ENCODE measurements at regions not wholly inside any gene's neighbourhood (a gene's known extent, or its start where the extent isn't known, plus 50 kb on each side); places are given as distances from the start of the nearest gene placed in this dataset.
"Not testable (repeated sequence)": the region's sequence is repeated elsewhere in the genome, so short reads cannot be mapped to it uniquely, and the experiment has no call there.

DNA sequence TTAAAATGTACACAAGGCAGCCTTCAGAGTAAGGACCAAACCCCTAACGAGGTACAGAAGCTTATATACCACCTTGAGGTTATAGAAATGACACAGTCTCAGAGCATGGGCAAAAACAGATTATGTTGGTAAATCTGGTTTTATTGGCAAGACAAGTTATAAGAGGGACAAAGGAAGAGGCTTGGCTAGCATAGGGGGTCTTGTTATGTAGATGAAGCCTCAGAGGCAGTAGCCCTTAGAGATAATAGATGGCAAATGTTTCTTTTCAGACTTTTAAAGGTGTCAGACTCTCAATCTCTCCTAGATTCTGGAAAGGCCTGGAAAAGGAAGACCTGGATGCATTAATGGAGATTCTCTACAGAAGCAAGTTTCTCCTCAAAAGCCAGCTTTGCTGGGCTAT, 123.3 kb upstream of the ATXN1 start:
- H2AFZ ChIP-seq (ENCODE audit: low read depth, low read length), result no peak overlapping the region
- no peak overlapping the region for H3K4me2 ChIP-seq (ENCODE audit: insufficient read depth, low read length)
- no peak overlapping the region for H3K9ac ChIP-seq (ENCODE audit: low read depth, low read length)
- no peaks in the 10 kb centered on the region for H3K79me2 ChIP-seq (ENCODE audit: insufficient read depth, low read length)
- no peak for TF ChIP-seq EZH2 (IDR thresholded peaks at IDR 0.05; ENCODE audit: borderline replicate concordance, low read depth, low read length, severe bottlenecking)
- TF ChIP-seq, protein P1, sequence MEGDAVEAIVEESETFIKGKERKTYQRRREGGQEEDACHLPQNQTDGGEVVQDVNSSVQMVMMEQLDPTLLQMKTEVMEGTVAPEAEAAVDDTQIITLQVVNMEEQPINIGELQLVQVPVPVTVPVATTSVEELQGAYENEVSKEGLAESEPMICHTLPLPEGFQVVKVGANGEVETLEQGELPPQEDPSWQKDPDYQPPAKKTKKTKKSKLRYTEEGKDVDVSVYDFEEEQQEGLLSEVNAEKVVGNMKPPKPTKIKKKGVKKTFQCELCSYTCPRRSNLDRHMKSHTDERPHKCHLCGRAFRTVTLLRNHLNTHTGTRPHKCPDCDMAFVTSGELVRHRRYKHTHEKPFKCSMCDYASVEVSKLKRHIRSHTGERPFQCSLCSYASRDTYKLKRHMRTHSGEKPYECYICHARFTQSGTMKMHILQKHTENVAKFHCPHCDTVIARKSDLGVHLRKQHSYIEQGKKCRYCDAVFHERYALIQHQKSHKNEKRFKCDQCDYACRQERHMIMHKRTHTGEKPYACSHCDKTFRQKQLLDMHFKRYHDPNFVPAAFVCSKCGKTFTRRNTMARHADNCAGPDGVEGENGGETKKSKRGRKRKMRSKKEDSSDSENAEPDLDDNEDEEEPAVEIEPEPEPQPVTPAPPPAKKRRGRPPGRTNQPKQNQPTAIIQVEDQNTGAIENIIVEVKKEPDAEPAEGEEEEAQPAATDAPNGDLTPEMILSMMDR (IDR thresholded peaks at IDR 0.05; ENCODE audit: borderline replicate concordance, extremely low read depth, low read length, poor library complexity, severe bottlenecking), result no peak
- no peak overlapping the region for H3K27ac ChIP-seq (ENCODE audit: low read length)
- H3K36me3 ChIP-seq (ENCODE audit: insufficient read depth, low read length), result no peaks in the 10 kb centered on the region
- no peaks in the 10 kb centered on the region for H4K20me1 ChIP-seq (ENCODE audit: insufficient read depth, low read length)
- no peak for DNase-seq
- H3K4me1 ChIP-seq (ENCODE audit: insufficient read depth, low read length), result no peaks in the 10 kb centered on the region
- no peaks in the 10 kb centered on the region for H3K27me3 ChIP-seq (ENCODE audit: insufficient read depth, low read length, poor library complexity)
- no peak overlapping the region for H3K4me3 ChIP-seq (ENCODE audit: low read depth in 1 of 2, low read length in 2 of 2)
- no peaks in the 10 kb centered on the region for H3K9me3 ChIP-seq (ENCODE audit: insufficient read depth, low read length, severe bottlenecking)
- ATAC-seq (ENCODE audit: insufficient read depth, low read depth), result no peak

DNA sequence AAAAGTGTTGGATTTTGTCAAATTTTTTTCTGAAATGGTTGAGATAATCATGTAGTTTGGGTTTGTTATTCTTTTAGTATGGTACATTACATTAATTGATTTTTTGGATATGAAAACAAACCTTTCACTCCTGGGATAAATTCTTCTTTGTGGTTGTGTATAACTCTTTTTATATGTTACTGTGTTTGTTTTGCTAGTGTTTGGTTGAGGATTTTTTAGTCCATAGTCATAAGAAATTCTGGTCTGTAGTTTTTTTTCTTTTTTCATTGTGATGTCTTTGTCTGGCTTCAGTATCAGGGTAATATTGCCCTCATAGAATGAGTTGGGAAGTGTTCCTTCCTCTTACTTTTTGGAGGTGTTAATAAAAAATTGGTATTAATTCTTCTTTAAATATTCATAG, 122.2 kb upstream of the ATXN1 start:
- TF ChIP-seq EZH2 (IDR thresholded peaks at IDR 0.05; ENCODE audit: borderline replicate concordance, low read depth, low read length, severe bottlenecking), result no peak
- TF ChIP-seq, protein P1 (IDR thresholded peaks at IDR 0.05; ENCODE audit: borderline replicate concordance, extremely low read depth, low read length, poor library complexity, severe bottlenecking), result no peak
- H3K36me3 ChIP-seq (ENCODE audit: insufficient read depth, low read length), result no peaks in the 10 kb centered on the region
- no peaks in the 10 kb centered on the region for H4K20me1 ChIP-seq (ENCODE audit: insufficient read depth, low read length)
- H3K27ac ChIP-seq (ENCODE audit: low read length), result no peak overlapping the region
- no peak overlapping the region for H2AFZ ChIP-seq (ENCODE audit: low read depth, low read length)
- H3K4me1 ChIP-seq (ENCODE audit: insufficient read depth, low read length), result no peaks in the 10 kb centered on the region
- H3K4me3 ChIP-seq (ENCODE audit: low read depth in 1 of 2, low read length in 2 of 2), result no peak overlapping the region
- no peak overlapping the region for H3K4me2 ChIP-seq (ENCODE audit: insufficient read depth, low read length)
- no peaks in the 10 kb centered on the region for H3K79me2 ChIP-seq (ENCODE audit: insufficient read depth, low read length)
- H3K9me3 ChIP-seq (ENCODE audit: insufficient read depth, low read length, severe bottlenecking), result no peaks in the 10 kb centered on the region
- no peaks in the 10 kb centered on the region for H3K27me3 ChIP-seq (ENCODE audit: insufficient read depth, low read length, poor library complexity)
- DNase-seq, result no peak
- no peak overlapping the region for H3K9ac ChIP-seq (ENCODE audit: low read depth, low read length)
- no peak for ATAC-seq (ENCODE audit: insufficient read depth, low read depth)

GRCh38 chr6:16882230-16882629, 121.0 kb upstream of the ATXN1 start:
- no peaks in the 10 kb centered on the region for H3K27me3 ChIP-seq (ENCODE audit: insufficient read depth, low read length, poor library complexity)
- H3K9me3 ChIP-seq (ENCODE audit: insufficient read depth, low read length, severe bottlenecking), result no peaks in the 10 kb centered on the region
- H3K4me3 ChIP-seq (ENCODE audit: low read depth in 1 of 2, low read length in 2 of 2), result no peak overlapping the region
- no peaks in the 10 kb centered on the region for H3K36me3 ChIP-seq (ENCODE audit: insufficient read depth, low read length)
- H3K79me2 ChIP-seq (ENCODE audit: insufficient read depth, low read length), result no peaks in the 10 kb centered on the region
- H3K9ac ChIP-seq (ENCODE audit: low read depth, low read length), result no peak overlapping the region
- DNase-seq, result no peak
- H4K20me1 ChIP-seq (ENCODE audit: insufficient read depth, low read length), result no peaks in the 10 kb centered on the region
- H2AFZ ChIP-seq (ENCODE audit: low read depth, low read length), result no peak overlapping the region
- H3K4me2 ChIP-seq (ENCODE audit: insufficient read depth, low read length), result no peak overlapping the region
- ATAC-seq (ENCODE audit: insufficient read depth, low read depth), result no peak
- H3K4me1 ChIP-seq (ENCODE audit: insufficient read depth, low read length), result no peaks in the 10 kb centered on the region
- H3K27ac ChIP-seq (ENCODE audit: low read length), result no peak overlapping the region
- TF ChIP-seq, protein P1 (IDR thresholded peaks at IDR 0.05; ENCODE audit: borderline replicate concordance, extremely low read depth, low read length, poor library complexity, severe bottlenecking), result no peak
- TF ChIP-seq EZH2 (IDR thresholded peaks at IDR 0.05; ENCODE audit: borderline replicate concordance, low read depth, low read length, severe bottlenecking), result no peak

GRCh38 chr6:16876852-16877251, 115.6 kb upstream of the ATXN1 start:
- DNase-seq; H4K20me1 ChIP-seq (ENCODE audit: insufficient read depth, low read length); H3K9me3 ChIP-seq (ENCODE audit: insufficient read depth, low read length, severe bottlenecking); H3K4me1 ChIP-seq (ENCODE audit: insufficient read depth, low read length); H3K27ac ChIP-seq (ENCODE audit: low read length); ATAC-seq (ENCODE audit: insufficient read depth, low read depth); H3K36me3 ChIP-seq (ENCODE audit: insufficient read depth, low read length); H2AFZ ChIP-seq (ENCODE audit: low read depth, low read length); H3K4me3 ChIP-seq (ENCODE audit: low read depth in 1 of 2, low read length in 2 of 2); H3K9ac ChIP-seq (ENCODE audit: low read depth, low read length); H3K79me2 ChIP-seq (ENCODE audit: insufficient read depth, low read length); H3K27me3 ChIP-seq (ENCODE audit: insufficient read depth, low read length, poor library complexity); H3K4me2 ChIP-seq (ENCODE audit: insufficient read depth, low read length): not testable (repeated sequence)
